ENCODE measurements at regions not wholly inside any gene's neighbourhood (a gene's known extent, or its start where the extent isn't known, plus 50 kb on each side); places are given as distances from the start of the nearest gene placed in this dataset.

GRCh38 chr1:193763266-193763665 is 576.9 kb upstream of the B3GALT2 start:
- TF ChIP-seq GABPA (IDR thresholded peaks at IDR 0.05; ENCODE audit: low read depth): no peak
- TF ChIP-seq CTCF (IDR thresholded peaks at IDR 0.05; ENCODE audit: insufficient read depth, low read length): no peak
- no peak for TF ChIP-seq POLR2AphosphoS5 (IDR thresholded peaks at IDR 0.05; ENCODE audit: low read depth)
- TF ChIP-seq, protein P1, sequence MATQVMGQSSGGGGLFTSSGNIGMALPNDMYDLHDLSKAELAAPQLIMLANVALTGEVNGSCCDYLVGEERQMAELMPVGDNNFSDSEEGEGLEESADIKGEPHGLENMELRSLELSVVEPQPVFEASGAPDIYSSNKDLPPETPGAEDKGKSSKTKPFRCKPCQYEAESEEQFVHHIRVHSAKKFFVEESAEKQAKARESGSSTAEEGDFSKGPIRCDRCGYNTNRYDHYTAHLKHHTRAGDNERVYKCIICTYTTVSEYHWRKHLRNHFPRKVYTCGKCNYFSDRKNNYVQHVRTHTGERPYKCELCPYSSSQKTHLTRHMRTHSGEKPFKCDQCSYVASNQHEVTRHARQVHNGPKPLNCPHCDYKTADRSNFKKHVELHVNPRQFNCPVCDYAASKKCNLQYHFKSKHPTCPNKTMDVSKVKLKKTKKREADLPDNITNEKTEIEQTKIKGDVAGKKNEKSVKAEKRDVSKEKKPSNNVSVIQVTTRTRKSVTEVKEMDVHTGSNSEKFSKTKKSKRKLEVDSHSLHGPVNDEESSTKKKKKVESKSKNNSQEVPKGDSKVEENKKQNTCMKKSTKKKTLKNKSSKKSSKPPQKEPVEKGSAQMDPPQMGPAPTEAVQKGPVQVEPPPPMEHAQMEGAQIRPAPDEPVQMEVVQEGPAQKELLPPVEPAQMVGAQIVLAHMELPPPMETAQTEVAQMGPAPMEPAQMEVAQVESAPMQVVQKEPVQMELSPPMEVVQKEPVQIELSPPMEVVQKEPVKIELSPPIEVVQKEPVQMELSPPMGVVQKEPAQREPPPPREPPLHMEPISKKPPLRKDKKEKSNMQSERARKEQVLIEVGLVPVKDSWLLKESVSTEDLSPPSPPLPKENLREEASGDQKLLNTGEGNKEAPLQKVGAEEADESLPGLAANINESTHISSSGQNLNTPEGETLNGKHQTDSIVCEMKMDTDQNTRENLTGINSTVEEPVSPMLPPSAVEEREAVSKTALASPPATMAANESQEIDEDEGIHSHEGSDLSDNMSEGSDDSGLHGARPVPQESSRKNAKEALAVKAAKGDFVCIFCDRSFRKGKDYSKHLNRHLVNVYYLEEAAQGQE (IDR thresholded peaks at IDR 0.05; ENCODE audit: insufficient replicate concordance, low read depth): no peak
- TF ChIP-seq SPI1 (IDR thresholded peaks at IDR 0.05; ENCODE audit: borderline replicate concordance, low read depth): no peak
- H3K27me3 ChIP-seq (ENCODE audit: insufficient read depth, poor library complexity, severe bottlenecking): no peaks in the 10 kb centered on the region
- no peak overlapping the region for H3K27ac ChIP-seq (replicated peaks)
- H3K4me3 ChIP-seq (replicated peaks; ENCODE audit: insufficient read depth, low read length): no peak overlapping the region
- DNase-seq (ENCODE audit: low read depth in 1 of 2, low spot score in 1 of 2): no peak

GRCh38 chr1:193762236-193762635 is 575.8 kb upstream of the B3GALT2 start:
- Histone ChIP-seq H3K27me3 (ENCODE audit: insufficient read depth, poor library complexity, severe bottlenecking) (no peaks in the 10 kb centered on the region), H3K27ac (replicated peaks) (no peak overlapping the region), H3K4me3 (replicated peaks; ENCODE audit: insufficient read depth, low read length) (no peak overlapping the region)
- no peak for DNase-seq (ENCODE audit: low read depth in 1 of 2, low spot score in 1 of 2)
- TF ChIP-seq POLR2AphosphoS5 (IDR thresholded peaks at IDR 0.05; ENCODE audit: low read depth) (no peak), CTCF (IDR thresholded peaks at IDR 0.05; ENCODE audit: insufficient read depth, low read length) (no peak), SPI1 (IDR thresholded peaks at IDR 0.05; ENCODE audit: borderline replicate concordance, low read depth) (no peak)
- TF ChIP-seq, protein P1 (IDR thresholded peaks at IDR 0.05; ENCODE audit: insufficient replicate concordance, low read depth): no peak

DNA sequence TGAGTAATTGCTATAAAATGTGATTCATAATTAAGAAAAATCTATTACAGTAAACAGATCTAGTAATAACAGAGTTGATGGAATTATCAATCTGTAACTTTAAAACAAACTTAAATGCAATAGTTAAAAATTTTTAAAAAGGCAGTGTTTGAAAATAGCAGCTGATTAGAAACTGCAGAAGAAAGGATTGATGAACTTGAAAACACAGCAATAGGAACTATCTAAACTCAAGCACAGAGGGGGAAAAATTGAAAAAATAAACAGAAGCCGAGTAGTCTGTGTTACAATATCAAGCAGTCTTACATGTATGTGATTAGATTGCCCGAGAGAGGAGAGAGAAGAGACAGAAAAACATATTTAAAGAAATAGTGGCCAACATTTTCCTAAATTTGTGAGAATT is 569.0 kb upstream of the B3GALT2 start:
- no peak for DNase-seq (ENCODE audit: low read depth in 1 of 2, low spot score in 1 of 2)
- TF ChIP-seq SPI1 (IDR thresholded peaks at IDR 0.05; ENCODE audit: borderline replicate concordance, low read depth) (no peak), CTCF (IDR thresholded peaks at IDR 0.05; ENCODE audit: insufficient read depth, low read length) (no peak), GABPA (IDR thresholded peaks at IDR 0.05; ENCODE audit: low read depth) (no peak), POLR2AphosphoS5 (IDR thresholded peaks at IDR 0.05; ENCODE audit: low read depth) (no peak)
- TF ChIP-seq, protein P1 (IDR thresholded peaks at IDR 0.05; ENCODE audit: insufficient replicate concordance, low read depth): no peak
- Histone ChIP-seq H3K27ac (replicated peaks) (no peak overlapping the region), H3K4me3 (replicated peaks; ENCODE audit: insufficient read depth, low read length) (no peak overlapping the region), H3K27me3 (ENCODE audit: insufficient read depth, poor library complexity, severe bottlenecking) (no peaks in the 10 kb centered on the region)

Measured in HL-60 (cell line).